IMR-90 (cell line): ENCODE measurements at regions not wholly inside any gene's neighbourhood (a gene's known extent, or its start where the extent isn't known, plus 50 kb on each side); places are given as distances from the start of the nearest gene placed in this dataset.
"Not testable (repeated sequence)": the region's sequence is repeated elsewhere in the genome, so short reads cannot be mapped to it uniquely, and the experiment has no call there.

Experiments
- CTCF ChIP-seq: conservative IDR thresholded peaks from 2 replicates; pipeline ENCODE4 v1.5.1; 2012; ENCODE audit warnings: mild to moderate bottlenecking, low read depth, low read length, improper control_type of control experiment
- RFX5 ChIP-seq: IDR thresholded peaks from 2 replicates; pipeline ENCODE4 v1.8.0; 2012; ENCODE audit warnings: low read depth, mild to moderate bottlenecking, low read length, moderate library complexity
- USF2 ChIP-seq: fragments of 150-350 bp; IDR thresholded peaks from 2 replicates; pipeline ENCODE4 v1.6.1; 2017; ENCODE audit warnings: mild to moderate bottlenecking, antibody characterized with exemption, low read length, low read depth

- TF ChIP-seq RFX5, CTCF, USF2: not testable (repeated sequence)
Measured at GRCh38 chr12:85475277-85475676, 195.3 kb downstream of the ALX1 start.
